Mucosa of gallbladder (tissue), 1 donor: ENCODE measurements at regions not wholly inside any gene's neighbourhood (a gene's known extent, or its start where the extent isn't known, plus 50 kb on each side); places are given as distances from the start of the nearest gene placed in this dataset.
"Not testable (repeated sequence)": the region's sequence is repeated elsewhere in the genome, so short reads cannot be mapped to it uniquely, and the experiment has no call there.

Source experiments
- DNase-seq: peaks from one replicate; pipeline ENCODE4 v3.0.0-alpha.2; 2020; ENCODE audit warnings: low spot score
- donor health status: DM: no; HTN: no; CAD: no.

- no peak for DNase-seq
Observed at GRCh38 chrX:10965174-10965798, 145.8 kb upstream of the HCCS start.

GRCh38 chrX:10966057-10966456, 145.1 kb upstream of the HCCS start:
- no peak for DNase-seq

DNA sequence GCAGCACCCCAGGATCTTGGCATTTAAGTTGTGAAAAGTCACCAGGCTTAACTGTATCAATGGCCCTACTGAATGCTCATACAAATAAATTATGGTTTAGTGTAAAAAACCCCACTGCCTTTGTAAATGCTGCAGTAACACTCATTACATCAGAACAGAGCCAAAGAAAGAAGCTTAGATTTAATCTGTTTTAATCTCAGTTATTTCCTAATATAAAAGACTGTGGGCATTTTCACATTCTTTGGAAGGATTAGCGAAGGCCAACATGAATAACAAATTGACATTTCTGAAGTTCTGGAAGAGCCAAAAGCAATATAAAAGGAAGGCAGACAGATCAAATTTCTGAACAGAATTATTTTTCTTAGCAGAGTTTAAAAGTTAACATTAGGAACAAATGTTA, 140.0 kb upstream of the HCCS start:
- DNase-seq: no peak

DNA sequence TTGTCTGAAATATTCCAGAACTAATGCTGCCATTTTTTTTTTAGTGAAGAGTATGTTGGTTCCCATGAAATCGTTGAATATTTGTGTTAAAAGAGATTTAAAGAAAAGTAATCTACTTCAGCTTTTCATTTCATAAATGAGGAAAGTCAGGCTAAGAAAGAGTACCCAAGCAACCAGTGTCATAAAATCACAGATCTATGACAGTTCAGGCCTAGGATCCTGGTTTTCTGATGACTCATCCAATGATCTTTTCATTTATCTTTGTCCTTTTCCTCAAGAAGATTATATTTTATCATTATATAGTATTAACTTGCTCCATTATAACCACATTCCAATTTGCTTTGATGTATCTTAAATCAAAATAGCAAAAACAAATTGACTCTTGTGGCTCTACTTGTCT, 139.4 kb upstream of the HCCS start:
- DNase-seq: no peak

DNA sequence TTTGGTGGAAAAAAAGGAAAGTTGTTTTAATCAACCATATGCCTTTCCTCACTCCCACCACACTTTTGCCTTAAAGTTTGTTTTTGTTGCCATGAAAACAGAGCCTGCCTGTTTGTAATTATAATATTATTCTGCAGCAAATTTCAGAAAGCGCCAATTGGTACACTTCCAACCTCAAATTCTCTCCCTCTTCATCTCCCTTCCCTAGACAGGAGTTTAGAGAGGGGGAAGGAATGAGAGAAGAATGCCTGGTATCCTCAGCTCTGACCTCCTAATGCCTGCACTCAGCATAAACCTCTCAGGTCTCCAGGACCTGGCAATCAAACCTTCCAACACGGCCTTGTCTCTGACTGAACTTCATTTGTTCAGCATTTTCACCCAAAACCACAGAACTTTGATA, 138.4 kb upstream of the HCCS start:
- DNase-seq: no peak

DNA sequence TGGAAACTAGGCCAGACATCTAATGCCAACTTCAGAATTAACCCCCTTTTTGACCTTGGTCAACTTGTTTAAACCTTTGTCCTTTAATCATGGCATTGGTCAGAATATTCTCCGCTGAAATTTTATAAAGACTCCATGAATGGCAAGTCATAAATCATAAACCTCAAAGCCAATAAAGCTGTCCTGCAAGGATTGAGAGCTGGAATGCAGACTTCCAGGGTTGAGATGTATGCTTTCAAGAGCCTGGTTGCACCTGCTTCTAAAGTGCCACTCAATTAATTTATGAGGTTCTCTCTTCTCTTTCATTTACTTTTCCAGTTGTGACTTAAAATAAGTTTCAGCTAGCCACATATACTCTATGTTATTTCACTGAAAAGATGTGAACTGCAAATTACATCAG, 136.2 kb upstream of the HCCS start:
- no peak for DNase-seq

DNA sequence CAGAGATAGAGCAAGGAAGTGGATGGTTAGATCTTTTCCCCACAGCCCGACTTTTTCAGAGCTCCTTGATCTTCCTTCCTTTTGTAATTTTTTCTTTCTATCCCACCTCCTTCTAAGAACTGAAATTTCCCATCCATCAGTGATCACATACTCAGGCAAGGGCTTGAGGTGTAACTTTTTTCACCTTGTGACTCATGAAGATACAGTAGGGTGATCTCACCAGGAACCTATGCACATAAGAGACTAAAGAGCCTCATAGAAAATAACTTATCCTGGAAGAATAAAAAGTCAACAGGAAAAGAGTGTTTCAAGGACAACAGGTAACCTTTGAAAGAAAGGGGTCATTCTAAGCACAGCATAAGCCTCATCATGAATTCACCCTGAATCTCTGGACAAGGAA, 131.2 kb upstream of the HCCS start:
- no peak for DNase-seq

DNA sequence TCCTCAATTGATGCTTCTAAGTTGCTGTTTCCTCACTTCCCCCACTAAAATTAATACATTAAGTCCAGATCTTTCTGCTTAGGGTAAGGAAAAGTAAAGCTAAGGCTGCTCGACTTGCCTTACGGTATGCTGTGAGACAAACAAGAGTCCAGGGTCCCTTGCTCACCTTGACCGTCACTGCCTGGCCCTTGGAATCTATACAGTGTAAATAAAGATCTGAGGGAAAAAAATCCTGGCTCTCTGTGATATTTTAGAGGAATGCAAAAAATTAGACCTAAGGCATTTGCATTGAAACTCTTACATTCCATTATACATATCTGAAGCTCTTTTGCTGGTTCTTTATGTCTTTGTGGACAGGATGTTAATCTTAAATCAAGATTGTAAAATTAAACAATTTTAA, 129.6 kb upstream of the HCCS start:
- DNase-seq: no peak

DNA sequence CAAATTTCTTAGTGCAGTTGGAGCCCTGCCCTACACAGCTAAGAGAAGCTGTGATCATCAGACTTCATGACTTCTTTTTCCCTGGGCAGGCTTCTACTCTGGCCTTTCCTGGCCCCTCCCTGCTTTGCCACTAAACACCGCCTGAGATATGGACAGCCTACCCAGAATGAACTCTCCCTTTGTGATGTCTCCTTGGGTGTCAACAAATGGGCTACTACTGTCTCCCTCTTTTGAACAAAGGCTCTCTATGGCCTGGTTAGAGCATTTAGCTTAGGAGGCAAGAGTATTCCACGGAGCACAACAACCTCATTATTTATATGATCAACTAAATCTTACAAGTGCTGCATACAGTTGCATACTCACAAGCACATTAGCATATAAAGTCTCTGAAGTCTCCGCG, 127.6 kb upstream of the HCCS start:
- no peak for DNase-seq

GRCh38 chrX:10984213-10984612, 126.9 kb upstream of the HCCS start:
- no peak for DNase-seq

- DNase-seq: no peak
Observed at GRCh38 chrX:10986616-10987015, 124.5 kb upstream of the HCCS start.

DNA sequence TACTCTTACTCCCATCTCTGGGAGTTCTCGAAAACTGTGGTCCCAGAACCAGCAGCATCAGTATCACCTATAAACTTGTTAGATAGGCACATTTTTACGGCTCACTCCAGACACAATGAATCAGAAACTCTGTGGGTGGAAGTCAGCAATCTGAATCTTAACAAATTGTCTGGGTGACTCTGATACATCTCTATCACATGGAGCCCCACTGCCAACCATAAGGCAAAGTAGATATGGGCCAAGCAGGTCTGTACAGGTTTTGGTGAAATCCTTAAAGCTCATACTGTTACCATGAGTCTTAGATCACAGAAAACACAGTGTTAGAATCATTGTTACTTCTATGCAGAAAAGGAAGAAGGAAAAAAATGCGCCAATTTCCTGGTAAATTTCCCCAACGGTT, 122.5 kb upstream of the HCCS start:
- no peak for DNase-seq

- no peak for DNase-seq
Observed at GRCh38 chrX:10989386-10989785, 121.7 kb upstream of the HCCS start.

DNA sequence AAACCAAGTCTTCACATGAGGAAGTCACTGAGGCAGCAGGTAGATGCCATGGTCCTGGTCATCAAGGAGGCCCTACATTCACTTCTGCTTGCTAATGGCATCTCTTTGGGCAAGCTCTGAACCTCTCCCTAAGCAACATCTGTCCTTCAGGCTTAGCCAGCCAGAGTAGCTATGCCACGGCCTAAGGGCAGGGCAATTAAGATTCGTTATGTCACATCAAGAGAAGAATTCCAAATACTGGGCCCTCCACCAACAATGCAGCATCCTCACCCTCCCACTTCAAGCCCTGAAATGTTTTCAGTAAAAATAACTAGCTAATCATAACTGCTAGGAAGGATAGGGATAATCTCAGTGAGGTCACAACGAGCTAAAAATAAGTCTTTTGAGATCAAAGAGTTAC, 120.7 kb upstream of the HCCS start:
- no peak for DNase-seq

- no peak for DNase-seq
Observed at GRCh38 chrX:10990976-10991375, 120.2 kb upstream of the HCCS start.

DNA sequence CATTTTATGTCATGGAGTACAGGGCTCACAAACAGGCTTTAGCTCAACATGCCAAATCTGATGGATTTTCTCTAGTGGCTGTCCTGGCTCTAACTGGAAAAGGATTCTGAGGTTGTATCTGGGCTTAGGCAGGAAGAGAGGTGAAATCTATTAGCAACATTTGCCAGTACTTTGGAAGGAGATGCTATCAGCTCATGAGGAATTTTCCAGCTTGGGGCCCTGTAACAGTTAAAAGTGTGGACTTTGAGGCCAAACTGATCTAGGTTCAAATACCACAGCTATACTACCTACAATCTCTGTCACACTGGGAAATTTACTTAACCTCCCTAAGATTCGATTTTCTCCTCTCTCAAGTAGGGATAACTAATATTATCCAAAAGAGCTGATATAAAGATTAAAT, 119.0 kb upstream of the HCCS start:
- DNase-seq: no peak

GRCh38 chrX:11007076-11007475, 104.1 kb upstream of the HCCS start:
- DNase-seq: not testable (repeated sequence)

- no peak for DNase-seq
Observed at GRCh38 chrX:11010476-11010875, 100.7 kb upstream of the HCCS start.

GRCh38 chrX:11016728-11017127, 94.4 kb upstream of the HCCS start:
- DNase-seq: no peak

DNA sequence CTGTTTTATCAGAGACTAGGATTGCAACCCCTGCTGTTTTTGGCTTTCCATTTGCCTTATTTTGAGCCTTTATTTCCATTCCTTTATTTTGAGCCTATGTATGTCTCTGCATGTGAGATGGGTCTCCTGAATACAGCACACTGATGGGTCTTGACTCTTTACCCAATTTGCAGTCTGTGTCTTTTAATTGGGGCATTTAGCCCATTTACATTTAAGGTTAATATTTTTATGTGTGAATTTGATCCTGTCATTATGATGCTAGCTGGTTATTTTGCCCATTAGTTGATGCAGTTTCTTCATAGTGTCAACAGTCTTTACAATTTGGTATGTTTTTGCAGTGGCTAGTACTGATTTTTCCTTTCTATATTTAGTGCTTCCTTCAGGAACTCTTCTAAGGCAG, 88.5 kb upstream of the HCCS start:
- DNase-seq: not testable (repeated sequence)

DNA sequence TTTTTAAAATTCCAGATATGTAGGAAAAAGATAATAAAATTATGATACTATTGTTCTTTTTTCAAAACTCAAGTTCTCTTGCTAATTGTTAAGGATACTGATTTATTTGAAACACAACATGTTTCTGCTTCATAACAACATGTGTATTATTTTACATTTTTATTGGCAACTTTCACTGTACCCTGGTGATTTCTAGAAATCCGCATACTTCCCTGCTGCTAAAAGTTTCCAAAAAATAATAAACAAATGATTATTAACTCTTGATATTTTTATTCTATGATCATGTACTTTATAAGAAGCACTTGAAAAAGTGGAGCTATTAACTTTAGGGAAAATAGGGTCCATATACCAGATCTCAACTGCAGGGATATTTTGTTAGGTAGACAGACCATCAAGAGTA, 71.2 kb upstream of the HCCS start:
- DNase-seq: no peak

GRCh38 chrX:11040405-11040804, 70.7 kb upstream of the HCCS start:
- DNase-seq: no peak

DNA sequence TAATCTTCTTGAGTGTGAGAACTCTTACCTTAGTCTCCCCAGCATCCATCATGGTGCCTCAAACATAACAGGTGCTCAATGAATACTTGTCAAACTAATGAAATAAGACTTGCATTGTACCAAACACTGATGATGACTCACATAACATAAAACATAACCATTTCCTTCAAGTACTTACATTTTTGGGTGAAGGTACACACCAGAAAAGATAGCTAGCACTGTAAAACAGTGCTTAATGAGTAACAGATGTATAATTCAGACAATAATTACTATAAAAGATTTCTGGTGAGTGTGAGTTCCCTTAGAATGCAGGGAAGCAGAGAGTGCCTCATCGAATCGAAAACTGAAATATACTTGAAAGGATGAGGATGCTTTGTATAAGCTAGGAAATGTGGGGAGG, 70.1 kb upstream of the HCCS start:
- DNase-seq: no peak

GRCh38 chrX:11050013-11050412, 61.1 kb upstream of the HCCS start:
- no peak for DNase-seq

GRCh38 chrX:11053351-11053750, 57.8 kb upstream of the HCCS start:
- no peak for DNase-seq
